Stimulated activated CD4-positive, alpha-beta T cell treated with anti-CD3 and anti-CD28 coated beads, Interleukin-2, amount 100 ng/mL, for 24 hours (primary cell): ENCODE measurements at regions not wholly inside any gene's neighbourhood (a gene's known extent, or its start where the extent isn't known, plus 50 kb on each side); places are given as distances from the start of the nearest gene placed in this dataset.
A peak's percentile ranks its signal among the peaks of the same experiment; 100 is the strongest.
"Not testable (repeated sequence)": the region's sequence is repeated elsewhere in the genome, so short reads cannot be mapped to it uniquely, and the experiment has no call there.

ENCODE experiments used
- DNase-seq, 2 donors: peaks; one replicate each; pipeline ENCODE4 v3.0.0-alpha.2; 2020

DNA sequence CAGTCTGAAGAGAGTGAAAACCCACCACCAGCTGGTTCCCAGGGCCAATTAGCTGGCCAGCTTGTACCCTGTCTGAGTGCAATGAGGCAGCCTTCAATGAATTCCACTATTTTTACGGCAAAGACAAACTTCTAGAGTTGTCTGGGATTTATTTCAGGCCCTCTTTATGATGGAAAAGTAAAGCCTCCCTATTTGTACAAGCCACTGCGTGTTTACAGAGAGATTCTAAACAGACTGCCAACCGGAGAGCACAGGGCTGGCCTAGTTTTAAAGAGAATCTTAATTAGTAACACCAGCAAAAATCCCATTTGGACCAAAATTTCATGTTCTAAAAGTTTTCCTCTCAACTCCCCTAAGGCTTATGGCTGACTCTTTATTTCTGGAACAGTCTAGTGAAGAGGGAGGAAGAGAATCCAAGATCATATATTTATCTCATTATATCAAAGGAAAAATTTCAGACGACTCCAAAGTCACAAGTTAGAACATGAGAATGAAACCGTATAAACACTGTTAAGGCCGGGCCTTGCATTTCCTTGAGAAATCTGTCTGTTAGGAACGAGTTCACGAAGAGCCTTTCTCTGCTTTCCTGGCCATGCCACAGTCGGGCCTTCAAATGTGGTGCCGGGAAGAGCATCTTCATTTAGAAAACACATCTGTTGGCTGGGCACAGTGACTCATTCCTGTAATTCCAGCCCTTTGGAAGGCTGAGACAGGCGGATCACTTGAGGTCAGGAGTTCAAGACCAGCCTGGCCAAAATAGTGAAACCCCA lies 724.6 kb upstream of the NRP1 start:
- DNase-seq = no peak

GRCh38 chr10:34055410-34055985 lies 721.0 kb upstream of the NRP1 start:
- not testable (repeated sequence) for DNase-seq

DNA sequence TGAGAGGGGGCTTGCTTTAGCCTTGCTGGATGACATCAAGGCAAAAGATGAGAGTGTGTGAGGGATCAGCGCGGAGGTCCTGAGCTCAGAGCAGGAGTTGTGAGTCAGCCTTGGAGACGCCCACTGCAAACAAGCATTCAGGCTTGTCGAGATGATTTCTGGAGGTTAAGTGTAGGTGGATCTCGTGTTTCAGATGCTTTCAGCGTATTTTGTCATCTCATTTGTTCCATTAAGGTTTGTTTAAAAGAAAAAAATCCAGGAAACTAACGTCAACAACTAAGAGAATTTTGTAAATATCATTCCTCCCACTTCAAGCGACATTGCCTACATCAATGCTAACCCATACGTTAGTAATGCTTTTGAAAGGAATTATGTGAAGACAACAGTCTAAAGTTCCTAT lies 715.4 kb upstream of the NRP1 start:
- peak; percentile 24 to 33 for DNase-seq

DNA sequence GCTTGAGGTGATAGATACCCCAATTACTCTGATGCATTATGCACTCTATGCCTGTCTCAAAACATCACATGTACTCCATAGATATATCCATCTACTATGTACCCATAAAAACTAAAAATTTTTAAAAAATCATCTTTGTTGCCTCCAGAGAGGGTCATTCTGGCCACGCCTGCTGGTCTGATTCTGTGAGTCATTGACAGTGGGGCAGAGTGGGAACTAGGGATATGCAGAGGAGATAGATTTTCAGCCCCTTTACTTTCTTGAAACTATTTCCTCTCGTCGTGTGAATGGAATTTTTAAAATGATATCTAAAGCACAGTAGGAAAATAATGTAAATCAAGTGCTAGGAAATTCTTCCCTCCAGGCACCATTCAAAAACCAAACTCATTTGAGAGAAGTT lies 715.0 kb upstream of the NRP1 start:
- DNase-seq = no peak

- DNase-seq = no peak
Observed at GRCh38 chr10:34047389-34047788, 712.9 kb upstream of the NRP1 start.

GRCh38 chr10:34046506-34047034 lies 712.1 kb upstream of the NRP1 start:
- DNase-seq = no peak

GRCh38 chr10:34045571-34046190 lies 711.2 kb upstream of the NRP1 start:
- DNase-seq = no peak

- DNase-seq = no peak
Observed at GRCh38 chr10:34041871-34042270, 707.4 kb upstream of the NRP1 start.

GRCh38 chr10:34037499-34037898 lies 703.0 kb upstream of the NRP1 start:
- DNase-seq = no peak

- DNase-seq = not testable (repeated sequence)
Observed at GRCh38 chr10:34035241-34035790, 700.8 kb upstream of the NRP1 start.

GRCh38 chr10:34033078-34033477 lies 698.6 kb upstream of the NRP1 start:
- no peak for DNase-seq

DNA sequence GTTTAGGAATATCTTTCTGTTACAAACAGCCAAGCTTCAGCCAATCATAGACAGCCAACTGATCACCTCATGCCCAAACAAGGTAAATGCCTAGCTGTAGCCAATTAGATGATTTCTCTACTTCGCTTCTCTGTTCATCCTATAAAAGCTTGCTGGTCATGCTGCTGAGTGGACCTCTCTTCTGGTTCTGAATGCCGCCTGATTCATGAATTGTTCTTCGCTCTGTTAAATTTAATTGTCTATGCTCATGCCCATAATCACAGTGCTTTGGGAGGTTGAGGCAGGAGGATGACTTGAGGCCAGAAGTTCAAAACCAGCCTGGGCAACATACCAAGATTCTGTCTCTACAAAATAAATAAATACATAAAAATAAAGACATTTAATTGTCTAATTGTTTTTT lies 698.1 kb upstream of the NRP1 start:
- DNase-seq = no peak

- no peak for DNase-seq
Observed at GRCh38 chr10:34031400-34031799, 696.9 kb upstream of the NRP1 start.

DNA sequence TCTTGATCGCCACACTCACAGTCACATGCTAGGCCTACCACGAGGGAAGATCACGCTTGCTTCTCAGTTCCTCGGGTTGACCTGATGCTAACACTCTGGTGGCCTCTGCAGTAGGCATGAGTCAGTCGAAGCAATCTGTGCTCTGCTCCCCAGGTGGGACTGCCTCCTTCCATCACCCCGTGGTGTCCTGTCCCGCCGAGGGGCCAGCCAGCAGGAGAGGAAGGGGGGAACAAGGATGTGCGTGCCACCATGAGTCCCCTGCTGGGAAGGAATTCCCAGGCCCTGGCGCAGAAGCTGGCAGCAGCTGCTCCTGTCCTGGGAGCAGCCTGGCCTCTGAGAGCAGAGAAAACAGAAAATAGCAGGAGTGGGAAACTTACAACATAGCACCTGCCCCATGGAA lies 695.0 kb upstream of the NRP1 start:
- DNase-seq = no peak

- DNase-seq = no peak
Observed at GRCh38 chr10:34028936-34029335, 694.5 kb upstream of the NRP1 start.

DNA sequence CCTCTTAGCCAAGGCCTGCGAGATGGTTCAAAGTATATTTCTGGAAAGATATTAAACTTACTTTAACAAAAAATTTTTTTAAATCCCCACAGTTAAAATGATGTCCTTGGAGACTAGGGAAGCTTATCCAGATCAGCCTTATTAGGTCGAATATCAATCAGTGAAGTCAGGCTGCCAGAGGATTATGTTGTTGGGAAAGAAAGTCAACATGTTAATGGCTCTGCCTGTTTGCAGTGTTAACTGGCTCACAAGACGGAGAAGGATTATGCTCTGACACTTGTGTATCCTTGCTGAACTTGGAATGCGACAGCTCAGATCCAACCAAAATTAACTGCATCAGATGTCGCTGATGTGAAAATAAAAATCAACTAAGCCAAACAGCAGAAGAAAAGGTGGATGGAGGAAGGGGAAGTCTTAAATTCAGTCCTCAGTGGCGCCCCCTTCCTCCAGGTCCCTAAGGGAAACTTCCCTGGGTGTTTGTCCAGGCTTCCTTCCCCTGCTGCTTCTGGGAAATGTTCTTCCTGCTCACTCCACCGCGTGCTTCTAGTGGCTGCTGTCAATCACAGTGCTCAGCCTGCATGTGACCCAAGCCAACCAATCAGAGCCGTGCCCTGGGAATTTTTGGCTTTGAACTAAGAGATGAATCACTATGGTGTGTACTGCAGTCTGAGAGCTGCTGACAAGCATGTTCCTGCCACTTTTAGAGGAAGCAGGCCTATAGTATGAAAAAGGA lies 690.4 kb upstream of the NRP1 start:
- DNase-seq = no peak

DNA sequence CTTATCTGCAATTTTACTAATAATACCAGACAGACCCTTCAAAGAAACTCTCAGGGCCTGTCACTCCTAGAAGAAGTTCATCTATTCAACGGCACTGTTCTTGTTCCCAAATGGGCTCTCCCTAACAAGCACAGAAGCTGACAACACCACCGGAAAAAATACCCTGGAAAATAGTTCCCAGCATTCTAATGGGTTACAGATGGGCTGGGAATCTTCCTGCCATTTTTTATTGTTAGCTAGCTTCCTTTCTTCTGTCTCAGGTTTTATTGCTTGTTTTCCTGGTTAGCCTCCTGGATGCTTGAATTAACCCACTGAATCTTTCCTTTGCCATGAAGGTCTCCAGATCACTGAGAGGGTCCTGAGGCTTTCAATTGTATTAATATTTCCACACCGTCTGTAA lies 689.8 kb upstream of the NRP1 start:
- no peak for DNase-seq

GRCh38 chr10:34022195-34022594 lies 687.7 kb upstream of the NRP1 start:
- no peak for DNase-seq

DNA sequence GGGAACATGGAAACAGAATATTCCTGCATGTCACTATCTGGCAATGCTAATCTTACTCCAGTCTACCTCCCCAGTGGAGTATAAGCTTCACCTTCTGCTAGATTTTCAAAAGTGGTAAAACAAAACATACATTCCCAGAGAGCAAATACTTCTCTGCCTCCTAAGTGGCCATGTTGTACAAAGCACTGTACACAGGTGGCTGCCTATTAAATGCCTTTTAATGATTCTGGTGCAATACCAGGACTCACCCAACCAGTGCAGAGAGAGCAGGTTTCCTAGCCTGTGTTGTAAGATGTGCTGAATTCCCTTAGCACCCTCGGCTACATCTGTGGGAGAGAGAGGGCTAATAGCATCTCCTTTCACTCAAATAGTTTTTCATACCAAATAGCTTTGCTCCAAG lies 684.3 kb upstream of the NRP1 start:
- no peak for DNase-seq

DNA sequence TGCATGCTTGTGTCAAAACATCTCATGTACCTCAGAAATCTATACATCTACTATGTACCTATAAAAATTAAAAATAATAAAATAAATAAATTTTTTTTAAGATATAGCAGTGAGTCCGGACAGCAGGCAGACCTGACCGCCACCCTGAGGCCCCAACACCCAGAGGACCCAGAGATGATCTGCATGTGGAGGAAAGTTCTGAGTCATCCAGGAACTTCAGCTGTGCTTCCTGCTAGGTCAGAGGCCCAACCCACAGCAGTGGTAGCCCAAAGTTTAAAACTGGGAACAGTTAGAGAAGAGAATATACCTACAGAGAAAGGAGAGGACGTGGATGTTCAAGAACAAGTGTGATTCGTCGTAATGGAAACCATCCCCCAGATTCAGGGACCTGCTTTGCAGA lies 683.7 kb upstream of the NRP1 start:
- DNase-seq = no peak

GRCh38 chr10:34017281-34017680 lies 682.8 kb upstream of the NRP1 start:
- DNase-seq = no peak

DNA sequence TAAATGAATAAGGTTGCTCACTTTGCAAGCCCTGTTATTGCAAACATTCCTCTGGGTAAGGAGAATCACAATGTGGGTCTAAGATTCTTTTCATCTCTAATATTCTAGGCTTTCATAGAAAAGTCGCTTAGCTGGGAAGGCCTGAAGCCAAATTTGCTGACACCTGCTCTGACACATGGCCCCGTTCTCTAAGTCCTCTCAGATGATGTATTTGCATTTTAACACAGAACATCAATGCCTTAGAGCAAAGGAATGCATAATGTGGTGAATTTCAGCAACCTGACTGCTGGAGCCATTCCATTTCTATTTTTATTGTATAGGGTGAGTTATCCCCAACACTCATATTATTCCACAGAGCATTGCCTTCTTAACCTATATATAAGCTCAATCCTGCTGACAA lies 682.1 kb upstream of the NRP1 start:
- no peak for DNase-seq

GRCh38 chr10:34015700-34016099 lies 681.2 kb upstream of the NRP1 start:
- no peak for DNase-seq
